HCT116 (cell line): ENCODE measurements at regions not wholly inside any gene's neighbourhood (a gene's known extent, or its start where the extent isn't known, plus 50 kb on each side); places are given as distances from the start of the nearest gene placed in this dataset.

Source experiments
- ATAC-seq: fragments of 200-7000 bp; cut with Tn5 transposase; 2 replicates; pipeline ENCODE4 v1.9.1; 2020; ENCODE audit warnings: mild to moderate bottlenecking, moderate library complexity
- BruUV-seq: library from RNA; stranded (reverse); fragments of 400-500 nt; replicated peaks from 2 replicates; lab custom pipeline; 2021; lab: Mats Ljungman, UMichigan
- CTCF ChIA-PET: fragments of 300-600 bp; sonication (Branson Sonifier 250); formaldehyde crosslinking; loops from one replicate; lab custom pipeline; 2021; ENCODE audit warnings: antibody characterized with exemption; lab: Charles Lee
- POLR2A ChIA-PET: fragments of 300-600, 350-600 bp; sonication (Branson Sonifier 250); formaldehyde crosslinking; loops from one replicate; lab custom pipeline; 2021; ENCODE audit warnings: antibody characterized with exemption; lab: Charles Lee
- RAD21 ChIA-PET, 2 experiments: fragments of 300-600 bp; sonication (Branson Sonifier 250); formaldehyde crosslinking; loops; one replicate each; lab custom pipeline; 2023; ENCODE audit warnings: low total read pairs in 2 of 2; ENCODE audit not compliant: uncharacterized antibody in 2 of 2, unreplicated experiment in 2 of 2, low non-redundant PET in 1 of 2; lab: Charles Lee
- DNase-seq: peaks from one replicate; pipeline ENCODE4 v3.0.0-alpha.2; 2010; ENCODE audit warnings: low read depth, low spot score
- H2AFZ ChIP-seq: fragments of 200-600 bp; shearing (Covaris generic), sonication (generic); 2 replicates; pipeline ENCODE4 v1.6.1; 2017; ENCODE audit warnings: low read depth, mixed run types, mixed read lengths, antibody characterized with exemption, low read length; ENCODE audit not compliant: poor library complexity, severe bottlenecking
- H3K27ac ChIP-seq: 2 replicates; pipeline ENCODE4 v1.5.1; 2012; ENCODE audit warnings: low read depth, low read length
- H3K27me3 ChIP-seq: fragments of 200-600 bp; sonication (generic); 2 replicates; pipeline ENCODE4 v1.6.1; 2016; ENCODE audit warnings: mixed run types, low read length, mixed read lengths; ENCODE audit not compliant: insufficient read depth
- H3K36me3 ChIP-seq, 2 experiments: fragments of 200-500 bp in 1 of 2; fragments of 200-600 bp in 1 of 2; sonication (Bioruptor generic) in 1 of 2; sonication (generic) in 1 of 2; 2 replicates each; pipeline versions ENCODE4 v1.5.1 to v1.6.1; 2014 to 2016; ENCODE audit warnings: low read length in 2 of 2, inconsistent platforms in 1 of 2, mixed read lengths in 1 of 2, mixed run types in 1 of 2; ENCODE audit not compliant: insufficient read depth in 2 of 2, control insufficient read depth in 1 of 2
- H3K4me1 ChIP-seq, 2 experiments: fragments of 200-600 bp in 1 of 2; sonication (generic) in 1 of 2; 2 replicates each; pipeline versions ENCODE4 v1.5.1 to v1.6.1; 2012 to 2017; ENCODE audit warnings: low read length in 2 of 2, inconsistent platforms in 1 of 2, mild to moderate bottlenecking in 1 of 2, mixed read lengths in 1 of 2, mixed run types in 1 of 2, moderate library complexity in 1 of 2; ENCODE audit not compliant: insufficient read depth in 2 of 2, control insufficient read depth in 1 of 2
- H3K4me2 ChIP-seq: fragments of 200-600 bp; sonication (generic); 2 replicates; pipeline ENCODE4 v1.6.1; 2017; ENCODE audit warnings: mixed run types, low read length, mixed read lengths
- H3K4me3 ChIP-seq, 2 experiments: fragments of 200-600 bp in 1 of 2; sonication (generic) in 1 of 2; replicated peaks in 1 of 2; 2 replicates each; pipeline ENCODE4 v1.5.1; 2011 to 2016; ENCODE audit warnings: low read length in 2 of 2, control low read depth in 1 of 2, low read depth in 1 of 2, mild to moderate bottlenecking in 1 of 2, mixed read lengths in 1 of 2, mixed run types in 1 of 2
- H3K79me2 ChIP-seq: fragments of 200-600 bp; sonication (generic); 2 replicates; pipeline ENCODE4 v1.6.1; 2017; ENCODE audit warnings: mild to moderate bottlenecking, mixed run types, low read length, moderate library complexity, mixed read lengths; ENCODE audit not compliant: insufficient read depth
- H3K9ac ChIP-seq: fragments of 200-600 bp; sonication (generic); 2 replicates; pipeline ENCODE4 v1.6.1; 2016; ENCODE audit warnings: low read length, mixed read lengths
- H3K9me2 ChIP-seq: fragments of 200-600 bp; sonication (generic), shearing (Covaris generic); 2 replicates; pipeline ENCODE4 v1.6.1; 2017; ENCODE audit warnings: mixed run types, mild to moderate bottlenecking, moderate library complexity; ENCODE audit not compliant: insufficient read depth
- H3K9me3 ChIP-seq, 2 experiments: fragments of 200-500 bp in 1 of 2; fragments of 200-600 bp in 1 of 2; sonication (Bioruptor generic) in 1 of 2; sonication (generic) in 1 of 2; 2 replicates each; pipeline ENCODE4 v1.6.1; 2014 to 2017; ENCODE audit warnings: low read length in 2 of 2, mixed read lengths in 2 of 2, inconsistent platforms in 1 of 2, low read depth in 1 of 2, mild to moderate bottlenecking in 1 of 2, mixed run types in 1 of 2, moderate library complexity in 1 of 2; ENCODE audit not compliant: control insufficient read depth in 1 of 2, insufficient read depth in 1 of 2
- H4K20me1 ChIP-seq: fragments of 200-600 bp; sonication (generic), shearing (Covaris generic); 2 replicates; pipeline ENCODE4 v1.6.1; 2017; ENCODE audit warnings: mixed run types, mild to moderate bottlenecking, moderate library complexity; ENCODE audit not compliant: insufficient read depth
- ATF3 ChIP-seq: IDR thresholded peaks from 2 replicates; pipeline ENCODE4 v1.6.1; 2012
- CBX3 ChIP-seq: IDR thresholded peaks from 2 replicates; pipeline ENCODE4 v1.6.1; 2012; ENCODE audit warnings: low read depth
- CTCF ChIP-seq, 3 experiments: fragments of 200-600 bp in 1 of 3; sonication (generic) in 1 of 3; IDR thresholded peaks in 2 of 3; conservative IDR thresholded peaks in 1 of 3; 2 replicates each; pipeline ENCODE4 v1.5.1; 2012 to 2017; ENCODE audit warnings: low read depth in 2 of 3, low read length in 2 of 3, antibody characterized with exemption in 1 of 3, borderline replicate concordance in 1 of 3, control low read depth in 1 of 3, mild to moderate bottlenecking in 1 of 3, mixed read lengths in 1 of 3, mixed run types in 1 of 3, moderate library complexity in 1 of 3; ENCODE audit not compliant: insufficient read depth in 1 of 3
- EGR1 ChIP-seq: IDR thresholded peaks from 2 replicates; pipeline ENCODE4 v1.6.1; 2012; ENCODE audit warnings: low read depth
- ELF1 ChIP-seq: IDR thresholded peaks from 2 replicates; pipeline ENCODE4 v1.6.1; 2012; ENCODE audit warnings: low read depth, borderline replicate concordance
- EZH2 ChIP-seq: fragments of 200-600 bp; sonication (generic); IDR thresholded peaks from 2 replicates; pipeline ENCODE4 v1.6.1; 2017; ENCODE audit warnings: antibody characterized with exemption, mixed run types
- EZH2phosphoT487 ChIP-seq: fragments of 200-600 bp; IDR thresholded peaks from 2 replicates; pipeline ENCODE4 v1.6.1; 2018; ENCODE audit warnings: antibody characterized with exemption, borderline replicate concordance
- POLR2A ChIP-seq: IDR thresholded peaks from 2 replicates; pipeline ENCODE4 v1.7.0; 2011; ENCODE audit warnings: borderline replicate concordance; ENCODE audit not compliant: insufficient read depth, insufficient read length; ENCODE audit errors: extremely low read depth
- POLR2AphosphoS5 ChIP-seq: IDR thresholded peaks from 2 replicates; pipeline ENCODE4 v1.6.1; 2011; ENCODE audit warnings: mild to moderate bottlenecking, low read depth, low read length, moderate library complexity
- SIN3A ChIP-seq: IDR thresholded peaks from 2 replicates; pipeline ENCODE4 v1.6.1; 2012; ENCODE audit warnings: low read depth
- SRF ChIP-seq: IDR thresholded peaks from 2 replicates; pipeline ENCODE4 v1.6.1; 2012; ENCODE audit warnings: low read depth
- TCF7L2 ChIP-seq: IDR thresholded peaks from 2 replicates; pipeline ENCODE4 v1.7.0; 2011; ENCODE audit warnings: borderline replicate concordance, inconsistent platforms; ENCODE audit not compliant: insufficient read depth, insufficient read length; ENCODE audit errors: extremely low read depth
- ZFX ChIP-seq: fragments of 450-650 bp; IDR thresholded peaks from 2 replicates; pipeline ENCODE4 v1.6.1; 2017
- intact Hi-C: fragments of 100-400 bp; cut with micrococcal nuclease; formaldehyde crosslinking; loops from 2 replicates; pipeline ENCODE4 v1.10.0; 2022

GRCh38 chr3:30170681-30171438 is 435.5 kb upstream of the TGFBR2 start (continued):
- TF ChIP-seq CTCF (IDR thresholded peaks at IDR 0.05 in 2 of 3, conservative IDR thresholded peaks at IDR 0.05 in 1 of 3; ENCODE audit: borderline replicate concordance in 1 of 3, insufficient read depth in 1 of 3, low read depth in 2 of 3, low read length in 2 of 3): no peak
- TF ChIP-seq EGR1: no peak
- TF ChIP-seq SIN3A: no peak
- TF ChIP-seq POLR2A: no peak
- no peak for TF ChIP-seq SRF
- TF ChIP-seq EZH2phosphoT487: no peak
- TF ChIP-seq ELF1: no peak
- TF ChIP-seq POLR2AphosphoS5: no peak
- no peak for TF ChIP-seq CBX3
- no peak for TF ChIP-seq ATF3
- TF ChIP-seq TCF7L2: no peak

- no TSS peak for BruUV-seq
- Histone ChIP-seq H3K9me3 (no peaks in the 10 kb centered on the region), H3K4me2 (no peak overlapping the region), H3K4me3 (no peak overlapping the region), H2AFZ (no peak overlapping the region), H3K79me2 (no peaks in the 10 kb centered on the region), H3K4me1 (peaks cover 0 to 7% of the 10 kb centered on the region in 2 experiments; a peak in 1 of 4 replicates), H3K9ac (no peak overlapping the region), H3K36me3 (no peaks in the 10 kb centered on the region), H3K9me2 (no peaks in the 10 kb centered on the region), H3K27ac (no peak overlapping the region), H3K27me3 (no peaks in the 10 kb centered on the region), H4K20me1 (no peaks in the 10 kb centered on the region)
- no peak for DNase-seq
- CTCF ChIA-PET: no interaction called here
- POLR2A ChIA-PET: no interaction called here
- TF ChIP-seq EZH2phosphoT487: no peak
- TF ChIP-seq EZH2: no peak
- TF ChIP-seq SRF: no peak
- no peak for TF ChIP-seq ZFX
- intact Hi-C loops: no loop called here
- RAD21 ChIA-PET: no interaction called here
- ATAC-seq: no peak
These were observed 432.0 kb upstream of the TGFBR2 start for GRCh38 chr3:30174357-30174756.
